Spinal cord (tissue), 9 donors: ENCODE measurements at regions not wholly inside any gene's neighbourhood (a gene's known extent, or its start where the extent isn't known, plus 50 kb on each side); places are given as distances from the start of the nearest gene placed in this dataset.
"Not testable (repeated sequence)": the region's sequence is repeated elsewhere in the genome, so short reads cannot be mapped to it uniquely, and the experiment has no call there.

Experiments used
- DNase-seq, 6 donors: peaks; one replicate each; pipeline versions ENCODE4 v3.0.0 to v3.0.0-alpha.2; 2013 to 2015; ENCODE audit warnings: low spot score in 6 of 6, low read depth in 4 of 6
- H3K27ac ChIP-seq: one replicate; pipeline ENCODE4 v1.5.1; 2013; ENCODE audit warnings: low read depth, low read length, control low read depth
- H3K27me3 ChIP-seq: one replicate; pipeline ENCODE4 v1.6.1; 2013; ENCODE audit warnings: low read length; ENCODE audit not compliant: control insufficient read depth, insufficient read depth
- H3K36me3 ChIP-seq: one replicate; pipeline ENCODE4 v1.6.1; 2013; ENCODE audit warnings: low read length; ENCODE audit not compliant: control insufficient read depth, insufficient read depth
- H3K4me1 ChIP-seq: one replicate; pipeline ENCODE4 v1.6.1; 2013; ENCODE audit warnings: low read length; ENCODE audit not compliant: control insufficient read depth, insufficient read depth
- H3K4me3 ChIP-seq: one replicate; pipeline ENCODE4 v1.5.1; 2013; ENCODE audit warnings: low read depth, low read length, control low read depth
- H3K9me3 ChIP-seq: one replicate; pipeline ENCODE4 v1.6.1; 2013; ENCODE audit warnings: low read length; ENCODE audit not compliant: control insufficient read depth, insufficient read depth
- WGBS: methylation state at CpG from one replicate; pipeline ENCODE4 v1.1.5; 2013; ENCODE audit warnings: missing lambda C conversion rate; ENCODE audit not compliant: insufficient coverage; 5-methylcytosine and 5-hydroxymethylcytosine counted together
- donor health status: healthy.

DNA sequence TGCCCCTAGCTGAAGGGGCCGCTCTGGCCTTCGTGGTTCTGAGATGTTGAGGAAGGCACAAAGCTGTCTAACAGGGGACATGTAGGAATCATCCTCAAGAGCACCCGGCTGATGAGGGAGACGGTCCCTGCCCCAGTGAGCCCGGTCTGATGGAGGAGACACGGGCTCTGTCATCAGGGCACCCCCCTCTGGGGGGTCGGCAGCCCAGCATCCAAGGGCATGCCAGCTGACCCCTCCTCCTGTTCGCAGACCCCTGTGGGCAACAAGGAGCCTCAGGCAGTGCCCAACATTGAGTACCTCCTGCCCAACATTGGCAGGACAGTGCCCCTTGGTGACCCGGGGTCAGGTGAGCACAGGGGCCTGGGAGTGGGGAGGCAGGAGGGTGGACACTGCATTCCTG, 128.9 kb downstream of the ZNF267 start:
- not testable (repeated sequence) for H3K27me3 ChIP-seq, H3K4me3 ChIP-seq, H3K4me1 ChIP-seq, H3K36me3 ChIP-seq, H3K9me3 ChIP-seq, DNase-seq, H3K27ac ChIP-seq
- 100% methylated on average over 1 of the region's 9 CpGs for WGBS

DNA sequence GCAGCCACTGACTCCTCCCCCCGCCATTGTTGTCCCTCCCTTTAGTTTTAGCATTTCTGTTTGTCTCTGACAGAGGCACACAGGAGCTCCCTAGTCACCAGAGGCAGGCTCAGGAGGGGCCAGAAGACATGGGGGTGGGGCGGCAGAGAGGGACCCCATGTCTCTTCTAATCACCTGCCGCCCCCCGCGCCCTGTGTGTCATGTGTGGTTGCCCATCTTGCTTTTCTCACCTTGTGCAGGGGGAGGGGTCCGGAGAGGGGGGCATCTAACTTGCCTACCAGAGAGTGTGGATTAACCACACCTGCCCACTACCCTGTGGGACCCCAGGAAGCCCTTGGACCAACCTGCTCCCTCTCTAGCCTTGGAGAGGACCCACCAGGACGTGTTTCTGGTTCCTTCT, 130.2 kb downstream of the ZNF267 start:
- H3K36me3 ChIP-seq, DNase-seq, H3K9me3 ChIP-seq, H3K27me3 ChIP-seq, H3K4me1 ChIP-seq, H3K4me3 ChIP-seq, H3K27ac ChIP-seq: not testable (repeated sequence)
- no CpG with 5 or more reads among the region's 7 CpGs for WGBS

DNA sequence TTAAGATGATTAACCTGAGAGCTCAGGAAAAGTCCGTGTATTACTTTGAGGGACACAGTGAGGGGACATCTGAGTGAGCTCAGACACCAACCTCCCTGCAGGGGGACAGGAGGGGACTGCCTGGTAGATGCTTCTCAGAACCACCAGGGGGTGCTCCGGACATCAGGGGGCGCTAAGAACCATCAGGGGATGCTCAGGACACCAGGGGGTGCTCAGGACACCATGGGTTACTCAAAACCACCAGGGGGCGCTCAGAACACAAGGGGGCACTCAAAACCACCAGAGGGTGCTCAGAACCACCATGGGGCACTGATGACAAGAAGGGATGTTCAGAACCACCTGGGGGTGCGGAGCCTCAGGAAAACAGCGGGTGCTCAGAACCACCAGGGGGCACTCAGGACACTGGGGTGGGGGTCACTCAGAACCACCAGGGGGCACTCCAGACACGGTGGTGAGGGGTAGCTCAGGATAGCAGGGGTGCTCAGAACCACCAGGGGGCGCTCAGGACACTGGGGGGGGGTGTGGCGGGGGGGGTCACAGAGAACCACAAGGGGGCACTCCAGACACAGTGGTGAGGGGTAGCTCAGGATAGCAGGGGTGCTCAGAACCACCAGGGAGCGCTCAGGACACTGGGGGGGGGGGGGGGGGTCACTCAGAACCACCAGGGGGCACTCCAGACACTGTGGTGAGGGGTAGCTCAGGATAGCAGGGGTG, 165.3 kb downstream of the ZNF267 start:
- not testable (repeated sequence) for H3K27me3 ChIP-seq, H3K27ac ChIP-seq, H3K4me3 ChIP-seq, H3K9me3 ChIP-seq, DNase-seq, H3K36me3 ChIP-seq, H3K4me1 ChIP-seq
- no CpG with 5 or more reads among the region's 10 CpGs for WGBS

DNA sequence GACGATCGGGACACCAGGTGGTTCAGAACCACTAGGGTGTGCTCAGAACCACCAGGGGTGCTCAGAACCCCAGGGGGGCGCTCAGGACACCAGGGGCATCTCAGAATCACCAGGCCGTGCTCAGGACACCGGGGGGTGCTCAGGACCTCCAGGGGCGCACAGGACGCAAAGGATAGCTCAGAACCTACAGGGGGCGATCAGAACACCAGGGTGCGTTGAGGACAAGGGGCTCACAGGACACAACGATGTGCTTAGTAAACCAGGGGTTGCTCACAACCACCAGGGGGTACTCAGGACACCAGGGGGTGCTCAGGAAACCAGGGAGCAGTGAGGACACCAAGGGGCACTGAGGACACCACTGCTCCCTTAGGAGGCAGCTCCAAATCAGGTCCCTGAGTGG, 166.3 kb downstream of the ZNF267 start:
- H3K9me3 ChIP-seq, H3K27me3 ChIP-seq, H3K4me3 ChIP-seq, H3K36me3 ChIP-seq, DNase-seq, H3K4me1 ChIP-seq, H3K27ac ChIP-seq: not testable (repeated sequence)
- whole genome bisulfite sequencing: no CpG with 5 or more reads among the region's 10 CpGs

DNA sequence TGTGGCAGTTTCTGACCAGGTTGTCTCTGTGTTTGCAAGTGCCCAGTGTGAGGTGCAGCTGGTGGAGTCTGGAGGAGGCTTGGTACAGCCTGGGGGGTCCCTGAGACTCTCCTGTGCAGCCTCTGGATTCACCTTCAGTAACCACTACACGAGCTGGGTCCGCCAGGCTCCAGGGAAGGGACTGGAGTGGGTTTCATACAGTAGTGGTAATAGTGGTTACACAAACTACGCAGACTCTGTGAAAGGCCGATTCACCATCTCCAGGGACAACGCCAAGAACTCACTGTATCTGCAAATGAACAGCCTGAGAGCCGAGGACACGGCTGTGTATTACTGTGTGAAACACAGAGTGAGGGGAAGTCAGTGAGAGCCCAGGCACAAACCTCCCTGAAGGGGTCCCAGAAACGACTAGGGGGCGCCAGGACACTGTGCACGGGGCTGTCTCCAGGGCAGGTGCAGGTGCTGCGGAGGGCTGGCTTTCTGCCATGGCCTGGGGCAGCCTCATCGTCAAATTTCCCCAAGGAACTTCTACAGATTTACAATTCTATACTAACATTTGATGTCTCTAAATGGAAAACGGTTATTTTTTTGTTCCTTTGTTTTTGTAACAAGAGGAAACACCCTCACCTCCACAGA, 187.0 kb upstream of the TP53TG3D start:
- H3K9me3 ChIP-seq, H3K27me3 ChIP-seq, DNase-seq, H3K36me3 ChIP-seq, H3K27ac ChIP-seq, H3K4me1 ChIP-seq, H3K4me3 ChIP-seq: not testable (repeated sequence)
- WGBS: 36% methylated on average over 5 of the region's 13 CpGs

DNA sequence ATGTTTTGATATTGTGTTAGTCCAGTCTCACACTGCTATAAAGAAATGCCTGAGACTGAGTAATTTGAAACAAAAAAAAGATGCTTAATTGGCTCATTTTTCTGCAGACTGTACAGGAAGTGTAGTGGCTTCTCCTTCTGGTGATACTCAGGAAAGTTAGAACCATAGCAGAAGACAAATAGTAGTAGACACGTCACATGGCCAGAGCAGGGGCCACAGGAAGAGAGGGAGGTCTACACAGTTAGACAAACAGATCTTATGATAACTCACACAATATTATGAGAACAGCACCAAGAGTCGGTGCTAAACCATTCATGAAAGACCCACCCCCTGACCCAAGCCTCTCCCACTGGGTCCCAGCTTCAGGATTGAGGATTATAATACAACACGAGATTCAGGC, 181.5 kb upstream of the TP53TG3D start:
- no CpG with 5 or more reads among the region's 3 CpGs for WGBS
- not testable (repeated sequence) for H3K4me1 ChIP-seq, H3K27ac ChIP-seq, H3K4me3 ChIP-seq, H3K36me3 ChIP-seq, DNase-seq, H3K9me3 ChIP-seq, H3K27me3 ChIP-seq

DNA sequence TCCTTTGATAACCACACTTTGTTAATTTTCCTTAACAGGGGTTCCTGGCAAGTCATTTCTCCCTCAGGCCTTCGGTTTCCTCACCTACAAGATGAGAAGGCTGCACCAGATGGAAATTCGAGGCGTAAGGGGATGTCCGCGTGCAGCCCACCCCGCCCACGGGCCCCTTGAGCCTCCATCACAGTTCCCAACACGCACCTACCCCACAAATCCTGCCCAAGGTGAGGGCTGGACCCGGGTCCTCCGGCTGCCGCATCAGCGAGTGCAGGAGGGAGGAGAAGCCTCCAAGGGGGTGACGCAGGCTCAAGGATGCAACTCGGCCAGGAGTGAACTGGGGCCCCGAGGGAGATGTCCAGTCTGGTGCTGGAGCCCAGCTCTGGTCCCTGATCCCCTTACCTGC, 169.2 kb upstream of the TP53TG3D start:
- H3K36me3 ChIP-seq, DNase-seq, H3K27me3 ChIP-seq, H3K27ac ChIP-seq, H3K9me3 ChIP-seq, H3K4me3 ChIP-seq, H3K4me1 ChIP-seq: not testable (repeated sequence)
- 58% methylated on average over 9 of the region's 15 CpGs for WGBS

DNA sequence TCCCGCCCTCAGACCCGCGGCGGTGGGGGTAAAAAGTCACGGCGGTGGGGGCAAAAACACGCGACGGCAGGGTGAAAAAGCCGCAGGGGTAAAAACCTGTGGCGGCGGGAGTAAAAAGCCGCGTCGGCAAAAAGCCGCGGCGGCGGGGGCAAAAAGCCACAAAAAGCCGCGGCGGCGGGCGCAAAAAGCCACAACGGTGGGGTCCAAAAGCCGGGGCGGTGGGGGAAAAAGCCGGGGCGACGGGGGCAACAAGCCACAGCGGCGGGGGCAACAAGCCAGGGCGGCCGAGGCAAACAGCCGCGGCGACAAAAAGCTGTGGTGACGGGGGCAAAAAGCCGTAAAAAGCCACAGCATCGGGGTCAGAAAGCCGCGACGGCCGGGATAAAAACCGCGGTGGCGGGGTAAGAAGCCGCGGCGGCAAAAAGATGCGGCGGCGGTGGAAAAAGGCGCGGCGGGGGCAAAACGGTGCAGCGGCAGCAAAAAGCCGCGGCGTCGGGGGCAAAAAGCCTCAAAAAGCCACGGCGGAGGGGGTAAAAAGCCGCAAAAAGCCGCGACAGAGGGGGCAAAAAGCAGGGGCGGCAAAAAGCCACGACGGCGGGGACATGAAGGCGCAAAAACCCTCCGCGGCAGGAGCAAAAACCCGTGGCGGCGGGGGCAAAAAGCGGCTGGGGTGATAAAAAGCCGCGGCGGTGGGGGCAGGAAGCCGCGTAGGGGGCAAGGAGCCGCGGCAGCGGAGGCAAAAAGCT, 168.3 kb upstream of the TP53TG3D start:
- DNase-seq, H3K4me1 ChIP-seq, H3K9me3 ChIP-seq, H3K27ac ChIP-seq, H3K27me3 ChIP-seq, H3K36me3 ChIP-seq, H3K4me3 ChIP-seq: not testable (repeated sequence)
- 5% methylated on average over 25 of the region's 86 CpGs for WGBS

DNA sequence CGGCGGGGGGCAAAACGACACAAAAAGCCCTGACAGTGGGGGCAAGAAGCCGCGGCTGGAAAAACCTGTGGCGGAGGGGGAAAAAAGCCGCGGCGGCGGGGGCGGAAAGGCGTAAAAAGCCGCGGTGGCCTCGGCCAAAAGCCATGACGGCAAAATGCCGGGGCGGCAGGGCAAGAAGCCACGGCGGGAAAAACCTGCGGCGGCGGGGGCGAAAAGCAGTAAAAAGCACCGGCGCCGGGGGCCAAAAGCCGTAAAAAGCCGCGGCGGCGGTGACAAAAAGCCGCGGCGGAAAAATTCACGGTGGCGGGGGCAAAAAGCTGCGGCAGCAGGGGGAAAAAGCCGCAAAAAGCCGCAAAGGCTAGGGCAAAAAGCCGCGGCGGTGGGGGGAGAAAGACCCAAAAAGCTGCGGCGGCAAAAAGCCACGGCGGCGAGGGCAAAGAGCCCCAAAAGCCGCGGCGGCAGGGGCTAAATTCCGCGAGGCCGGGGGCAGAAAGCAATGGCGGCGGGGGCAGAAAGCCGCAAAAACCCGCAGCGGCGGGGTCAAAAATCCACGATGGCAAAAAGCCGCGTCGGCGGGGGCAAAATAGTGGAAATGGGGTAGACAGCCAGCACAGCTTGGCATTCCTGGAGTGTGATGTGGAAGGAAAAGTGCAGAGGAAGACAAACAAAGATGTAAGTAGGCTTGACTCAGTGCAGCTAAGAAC, 167.5 kb upstream of the TP53TG3D start:
- not testable (repeated sequence) for H3K9me3 ChIP-seq, H3K4me1 ChIP-seq, H3K27me3 ChIP-seq, H3K4me3 ChIP-seq, H3K36me3 ChIP-seq, H3K27ac ChIP-seq, DNase-seq
- WGBS: 11% methylated on average over 36 of the region's 65 CpGs
